ENCODE measurements at regions not wholly inside any gene's neighbourhood (a gene's known extent, or its start where the extent isn't known, plus 50 kb on each side); places are given as distances from the start of the nearest gene placed in this dataset.

- WGBS (ENCODE audit: insufficient coverage, low coverage, missing lambda C conversion rate) = 0% methylated on average over 3 of the region's 3 CpGs
- H3K4me1 ChIP-seq (replicated peaks in 1 of 2; ENCODE audit: control insufficient read depth in 2 of 2, insufficient read depth in 2 of 2, low read length in 2 of 2) = no peaks in the 10 kb centered on the region
- intact Hi-C loops (cut with micrococcal nuclease) (no loop called here), in situ Hi-C loops (cut with MboI) (no loop called here)
- ChIA-PET CTCF (ENCODE audit: low intra/inter-chr PET ratio) (no interaction called here), POLR2A (interaction anchor here (0.6 kb wide), 1 partner anchor 557 kb away, joined by 3 read pairs; no protein-coding TSS in a partner anchor)
- H3K27me3 ChIP-seq (ENCODE audit: control insufficient read depth in 2 of 2, insufficient read depth in 2 of 2, low read length in 2 of 2) = no peaks in the 10 kb centered on the region
- H3K9me3 ChIP-seq (replicated peaks; ENCODE audit: control insufficient read depth, insufficient read depth, low read depth, low read length) = no peaks in the 10 kb centered on the region
- H3K9ac ChIP-seq (ENCODE audit: insufficient read depth in 1 of 2, low read depth in 2 of 2, low read length in 2 of 2) = no peak overlapping the region
- H3K4me2 ChIP-seq (ENCODE audit: insufficient read depth, low read length) = no peak overlapping the region
- H3K4me3 ChIP-seq = no peak overlapping the region
- no peak for ATAC-seq
- no peaks in the 10 kb centered on the region for H3K9me1 ChIP-seq (ENCODE audit: control insufficient read depth, insufficient read depth, low read length)
- no TSS peak for BruUV-seq (replicated peaks)
- H2AFZ ChIP-seq (ENCODE audit: low read depth, low read length) = no peak overlapping the region
- no peak for DNase-seq (ENCODE audit: extremely low read depth in 1 of 4, low spot score in 3 of 4)
- no peaks in the 10 kb centered on the region for H4K20me1 ChIP-seq (replicated peaks; ENCODE audit: control insufficient read depth, insufficient read depth, low read length)
- no peaks in the 10 kb centered on the region for H3K36me3 ChIP-seq (ENCODE audit: control insufficient read depth, insufficient read depth, low read length)
- H3K79me2 ChIP-seq (ENCODE audit: control insufficient read depth, insufficient read depth, low read length) = no peaks in the 10 kb centered on the region
- TF ChIP-seq ZKSCAN8 (CRISPR knock-in tag; IDR thresholded peaks at IDR 0.05) = no peak
- no peak for TF ChIP-seq ZNF717 (CRISPR knock-in tag; IDR thresholded peaks at IDR 0.05)
- no peak for TF ChIP-seq SIN3A (IDR thresholded peaks at IDR 0.05; ENCODE audit: borderline replicate concordance in 2 of 2, control insufficient read depth in 1 of 2, low read depth in 2 of 2, low read length in 2 of 2)
- TF ChIP-seq HDAC3 (IDR thresholded peaks at IDR 0.05; ENCODE audit: borderline replicate concordance, partially characterized antibody) = no peak
- TF ChIP-seq JUNB (CRISPR knock-in tag; conservative IDR thresholded peaks at IDR 0.05) = no peak
- no peak for TF ChIP-seq CHD4 (IDR thresholded peaks at IDR 0.05; ENCODE audit: insufficient read depth, insufficient replicate concordance, low read depth, low read length, poor library complexity, severe bottlenecking)
- no peak for TF ChIP-seq FOXJ2 (tag; IDR thresholded peaks at IDR 0.05)
- no peak for TF ChIP-seq TAF1 (IDR thresholded peaks at IDR 0.05; ENCODE audit: control insufficient read depth, extremely low read depth, insufficient read depth, low read length, severe bottlenecking)
- TF ChIP-seq, protein P1, sequence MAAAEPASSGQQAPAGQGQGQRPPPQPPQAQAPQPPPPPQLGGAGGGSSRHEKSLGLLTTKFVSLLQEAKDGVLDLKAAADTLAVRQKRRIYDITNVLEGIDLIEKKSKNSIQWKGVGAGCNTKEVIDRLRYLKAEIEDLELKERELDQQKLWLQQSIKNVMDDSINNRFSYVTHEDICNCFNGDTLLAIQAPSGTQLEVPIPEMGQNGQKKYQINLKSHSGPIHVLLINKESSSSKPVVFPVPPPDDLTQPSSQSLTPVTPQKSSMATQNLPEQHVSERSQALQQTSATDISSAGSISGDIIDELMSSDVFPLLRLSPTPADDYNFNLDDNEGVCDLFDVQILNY (CRISPR knock-in tag; IDR thresholded peaks at IDR 0.05) = no peak
- TF ChIP-seq, protein P2, sequence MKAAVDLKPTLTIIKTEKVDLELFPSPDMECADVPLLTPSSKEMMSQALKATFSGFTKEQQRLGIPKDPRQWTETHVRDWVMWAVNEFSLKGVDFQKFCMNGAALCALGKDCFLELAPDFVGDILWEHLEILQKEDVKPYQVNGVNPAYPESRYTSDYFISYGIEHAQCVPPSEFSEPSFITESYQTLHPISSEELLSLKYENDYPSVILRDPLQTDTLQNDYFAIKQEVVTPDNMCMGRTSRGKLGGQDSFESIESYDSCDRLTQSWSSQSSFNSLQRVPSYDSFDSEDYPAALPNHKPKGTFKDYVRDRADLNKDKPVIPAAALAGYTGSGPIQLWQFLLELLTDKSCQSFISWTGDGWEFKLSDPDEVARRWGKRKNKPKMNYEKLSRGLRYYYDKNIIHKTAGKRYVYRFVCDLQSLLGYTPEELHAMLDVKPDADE (conservative IDR thresholded peaks at IDR 0.05; ENCODE audit: control insufficient read depth, low read depth, low read length) = no peak
- no peak for TF ChIP-seq ZNF75A (CRISPR knock-in tag; IDR thresholded peaks at IDR 0.05)
- no peak overlapping the region for H3K27ac ChIP-seq (ENCODE audit: extremely low read depth, low read depth, low read length)
- FAIRE-seq = no peak
These were observed 533.5 kb upstream of the KLF12 start for GRCh38 chr13:74667656-74668203.

All from K562 (cell line).